CD4-positive, alpha-beta T cell treated with Interleukin-6 at 100 ng/mL for 8 hours (primary cell): ENCODE measurements at regions not wholly inside any gene's neighbourhood (a gene's known extent, or its start where the extent isn't known, plus 50 kb on each side); places are given as distances from the start of the nearest gene placed in this dataset.

Experiments
- DNase-seq: peaks from one replicate; pipeline ENCODE4 v3.0.0-alpha.2; 2020; ENCODE audit warnings: mixed read lengths, low spot score

DNA sequence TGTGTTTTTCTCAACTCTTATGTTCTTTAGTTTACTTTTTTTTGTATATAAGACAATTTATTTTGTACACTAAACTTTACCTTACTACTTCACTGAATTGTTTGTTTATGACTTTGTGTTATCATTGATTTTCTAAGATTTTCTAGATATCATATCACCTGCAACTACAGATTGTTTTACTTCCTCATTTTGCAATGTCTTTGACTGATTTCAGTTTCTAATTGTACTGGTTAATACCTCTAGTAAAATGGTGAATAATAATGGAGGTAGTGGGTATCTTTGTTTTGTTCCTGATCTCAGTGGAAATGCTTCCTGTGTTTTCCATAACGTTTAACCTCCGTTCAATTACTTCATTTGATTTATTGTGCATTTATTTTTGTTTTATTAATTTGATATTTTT lies 490.2 kb downstream of the TLL1 start:
- DNase-seq, result no peak

GRCh38 chr4:166366012-166366411 lies 493.0 kb downstream of the TLL1 start:
- no peak for DNase-seq

DNA sequence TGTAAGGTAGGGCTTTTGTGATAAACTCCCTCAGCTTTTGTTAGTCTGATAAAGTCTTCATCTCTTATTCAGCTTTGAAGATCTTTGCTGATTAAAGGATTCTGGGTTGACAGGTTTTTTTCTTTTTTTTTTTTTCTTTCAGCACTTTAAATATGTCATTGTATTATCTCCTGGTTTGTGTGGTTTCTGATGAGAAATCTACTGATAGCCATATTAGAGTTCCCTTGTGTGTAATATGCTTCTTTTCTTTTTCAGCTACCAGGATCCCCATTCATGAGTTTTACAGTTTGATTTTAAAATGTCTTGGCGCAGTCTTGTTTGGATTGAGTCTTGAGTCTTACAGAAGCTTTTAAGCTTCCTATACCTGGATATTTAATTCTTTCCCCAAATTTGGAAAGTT lies 504.5 kb downstream of the TLL1 start:
- DNase-seq, result no peak

DNA sequence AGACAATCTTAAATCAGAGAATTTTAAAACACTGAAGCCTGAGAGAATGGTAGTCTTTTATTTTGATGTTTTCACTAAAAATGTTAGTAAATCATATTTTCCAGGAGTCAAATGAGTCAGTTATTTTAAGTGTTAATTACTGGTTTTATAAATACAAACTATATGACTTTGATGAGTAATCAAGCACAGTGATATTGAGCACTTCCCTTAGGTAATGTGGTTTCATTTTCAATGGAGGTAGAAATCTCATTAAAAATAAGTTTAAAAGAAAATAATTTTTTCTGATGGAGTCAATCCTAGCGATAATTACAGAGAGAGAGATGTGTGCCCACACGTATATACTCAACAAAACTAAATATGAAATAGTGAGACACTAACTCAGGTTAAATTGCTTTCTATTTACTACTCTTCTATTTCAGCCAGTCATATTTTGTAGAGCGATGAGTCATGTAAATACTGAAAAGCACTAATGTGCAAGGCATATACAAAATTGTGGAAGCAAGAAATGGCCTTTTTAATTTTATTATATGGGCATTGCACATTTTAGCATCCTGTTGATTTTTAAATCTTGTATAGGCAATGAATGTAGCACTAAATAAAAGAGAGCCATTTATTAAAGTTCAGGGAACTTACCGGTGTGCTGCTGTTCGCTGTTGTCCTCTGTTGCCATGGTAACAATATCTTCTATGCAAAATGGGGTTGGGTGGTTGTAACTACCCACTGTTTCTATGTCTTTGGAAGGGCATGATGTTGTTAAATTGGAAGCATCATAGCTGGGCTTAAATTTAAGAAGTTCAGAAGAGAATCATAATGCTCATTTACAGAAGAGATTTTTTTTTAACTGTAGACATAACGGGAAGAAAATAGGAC lies 513.7 kb downstream of the TLL1 start:
- no peak for DNase-seq

DNA sequence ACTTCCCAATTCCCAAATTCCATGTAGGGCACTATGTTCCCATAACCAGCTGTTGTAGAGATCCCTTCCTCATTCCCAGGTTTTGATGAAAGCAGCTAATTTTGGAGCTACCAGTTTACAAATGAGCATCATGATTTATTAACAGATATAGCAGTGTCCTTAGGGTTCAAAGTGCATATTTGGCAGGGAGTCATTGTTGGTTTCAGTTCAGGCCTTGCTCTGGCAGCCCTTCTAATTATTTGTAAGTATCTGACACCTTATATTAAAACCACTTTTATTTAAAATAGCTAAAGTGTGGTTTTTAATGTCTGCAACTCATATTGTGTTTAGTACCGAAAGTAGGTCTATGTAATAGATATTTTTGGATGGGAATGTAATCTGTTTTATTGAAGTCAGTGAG lies 518.5 kb downstream of the TLL1 start:
- DNase-seq, result no peak

- DNase-seq, result no peak
Measured at GRCh38 chr4:166399021-166399420, 526.0 kb downstream of the TLL1 start.

DNA sequence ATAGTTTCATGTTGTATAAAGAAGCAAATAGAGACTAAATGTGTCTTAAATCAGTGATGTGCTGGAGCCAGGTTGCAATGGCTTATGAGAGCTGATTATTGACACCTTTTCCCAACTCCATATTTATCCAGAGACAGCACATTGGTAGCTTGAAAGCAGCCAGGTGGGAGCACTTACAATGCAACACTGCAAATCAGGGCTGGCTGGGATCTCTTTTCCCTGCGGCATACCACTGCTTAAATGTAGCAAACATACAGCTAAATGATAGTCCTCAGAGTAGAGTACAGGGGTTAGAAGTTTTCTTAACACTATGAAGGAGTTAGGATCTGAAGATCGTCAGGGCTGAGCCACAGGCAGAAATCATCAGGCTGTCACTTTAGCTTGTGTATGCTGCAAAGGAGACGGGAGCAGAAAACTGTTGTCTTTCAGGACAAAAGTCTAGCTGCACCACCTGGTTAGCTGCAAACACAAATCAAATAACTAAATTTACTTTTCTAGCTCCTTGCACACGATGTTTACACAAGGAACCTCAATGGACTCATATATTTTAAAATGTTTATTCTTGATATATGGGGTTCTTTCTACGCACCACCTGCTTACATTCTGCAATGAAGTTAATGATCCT lies 527.3 kb downstream of the TLL1 start:
- no peak for DNase-seq

DNA sequence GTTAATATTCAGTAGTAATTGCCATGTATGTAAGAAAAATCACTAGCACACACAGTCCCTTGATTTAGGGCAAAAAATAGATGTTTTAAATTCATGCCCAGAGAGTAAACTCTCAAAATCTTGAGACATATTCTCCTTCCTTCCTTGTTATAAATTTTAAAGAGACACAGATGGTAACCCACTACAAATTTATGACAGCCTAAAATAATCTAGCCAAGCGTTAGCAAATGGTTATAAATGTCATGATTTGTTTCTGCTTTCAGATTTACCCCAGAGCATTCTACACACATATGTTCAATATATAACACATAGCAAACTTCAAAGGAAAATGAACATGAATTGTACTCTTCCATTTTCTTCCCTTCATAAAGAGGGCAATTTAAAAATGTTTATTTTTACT lies 540.3 kb downstream of the TLL1 start:
- no peak for DNase-seq

DNA sequence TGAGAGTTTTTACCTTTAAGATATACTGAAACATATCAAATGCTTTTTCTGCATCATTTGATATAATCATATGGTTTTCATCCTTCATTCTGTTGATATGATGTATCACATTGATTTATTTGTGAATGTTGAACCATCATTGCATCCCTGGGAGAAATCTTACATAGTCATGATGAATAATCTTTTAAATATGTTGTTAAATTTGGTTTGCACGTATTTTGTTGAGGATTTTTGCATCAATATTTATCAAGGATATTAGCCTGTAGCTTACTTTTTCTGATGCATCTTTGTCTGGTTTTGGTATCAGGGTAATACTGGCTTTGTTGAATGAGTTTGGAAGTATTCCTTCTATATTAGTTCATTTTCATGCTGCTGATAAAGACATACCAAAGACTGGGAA lies 541.4 kb downstream of the TLL1 start:
- no peak for DNase-seq

DNA sequence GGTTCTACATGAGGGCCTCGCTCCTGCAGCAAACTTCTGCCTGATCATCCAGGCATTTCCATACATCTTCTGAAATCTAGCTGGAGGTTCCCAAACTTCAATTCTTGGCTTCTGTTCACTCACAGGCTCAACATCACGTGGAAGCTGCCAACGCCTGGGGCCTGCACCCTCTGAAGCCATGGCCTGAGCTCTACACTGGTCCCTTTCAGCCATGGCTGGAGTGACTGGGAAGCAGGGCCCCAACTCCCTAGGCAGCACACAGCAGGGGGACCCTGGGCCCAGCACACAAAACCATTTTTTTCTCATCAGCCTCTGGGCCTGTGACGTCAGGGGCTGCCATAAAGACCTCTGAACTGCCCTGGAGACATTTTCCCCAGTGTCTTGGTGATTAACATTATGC lies 542.7 kb downstream of the TLL1 start:
- no peak for DNase-seq

DNA sequence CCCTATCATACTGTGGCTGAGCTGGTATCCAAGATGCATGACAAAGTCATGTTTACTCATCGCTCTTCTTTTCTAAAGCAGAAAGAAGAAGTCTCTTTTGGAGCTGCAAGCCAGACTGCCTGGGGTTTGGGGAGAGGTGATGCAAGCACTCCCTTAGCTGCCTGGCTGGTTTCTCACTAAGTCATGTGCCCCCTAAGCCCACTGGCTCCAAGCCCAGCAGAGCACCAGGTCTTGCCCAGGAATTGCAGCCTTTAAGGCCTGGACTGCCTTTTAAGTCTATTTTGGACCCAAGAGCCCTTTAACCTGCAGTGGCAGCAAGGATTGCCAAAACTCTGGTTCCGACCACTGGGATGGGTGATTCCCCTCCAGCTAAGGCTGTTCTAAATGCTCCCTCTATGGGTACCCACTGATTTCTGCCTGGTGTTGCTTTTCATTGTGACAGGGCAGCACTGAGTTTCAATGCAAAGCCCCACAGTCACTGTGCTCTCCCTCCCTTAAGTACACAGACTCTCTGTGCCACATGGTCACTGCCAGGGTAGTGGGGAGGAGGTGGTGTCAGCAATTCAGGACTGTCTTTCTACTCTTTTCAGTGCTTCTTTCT lies 548.6 kb downstream of the TLL1 start:
- DNase-seq, result no peak

DNA sequence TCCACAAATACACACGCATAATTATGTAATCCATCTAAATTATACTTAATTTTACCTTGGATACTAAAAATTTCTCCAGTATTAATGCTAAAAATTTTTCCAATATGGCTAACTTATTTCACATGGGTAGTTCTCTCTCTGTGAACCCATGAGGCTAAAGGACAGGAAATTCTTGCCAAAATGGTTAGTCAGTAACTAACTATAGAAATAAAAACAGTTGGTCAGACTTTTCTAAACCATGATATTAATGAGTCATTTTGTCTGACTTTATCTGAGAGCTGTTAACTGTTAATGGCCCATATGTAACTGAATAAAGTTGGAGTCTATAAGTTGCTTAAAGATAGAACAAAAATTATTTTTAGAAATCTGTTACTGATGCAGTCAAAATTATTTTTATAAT lies 549.4 kb downstream of the TLL1 start:
- DNase-seq, result no peak

DNA sequence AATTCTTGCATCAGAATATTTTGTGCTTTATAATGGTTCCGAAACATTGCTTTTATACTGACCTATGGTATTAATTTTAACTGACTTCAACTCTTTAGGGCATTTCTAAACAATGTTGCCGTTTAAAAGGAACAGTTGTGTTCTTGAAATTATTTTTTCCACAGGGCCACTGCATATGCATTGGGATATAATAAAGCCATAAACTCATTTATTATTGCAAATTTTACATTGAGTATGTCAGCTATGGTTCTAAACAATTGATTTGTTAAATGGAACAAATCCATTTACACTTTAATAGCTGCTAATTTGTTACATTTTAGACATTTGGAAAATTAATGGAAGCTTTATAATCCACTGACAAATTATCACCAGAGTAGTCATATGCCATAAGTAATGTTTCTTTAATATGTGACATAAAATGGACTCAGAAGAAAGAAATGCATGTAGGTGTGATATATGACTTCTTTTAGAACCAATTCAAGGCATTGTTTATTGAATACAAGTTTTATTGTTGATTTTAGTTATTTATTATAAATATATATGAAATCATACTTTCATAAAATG lies 553.3 kb downstream of the TLL1 start:
- no peak for DNase-seq

GRCh38 chr4:166432125-166432524 lies 559.1 kb downstream of the TLL1 start:
- no peak for DNase-seq

DNA sequence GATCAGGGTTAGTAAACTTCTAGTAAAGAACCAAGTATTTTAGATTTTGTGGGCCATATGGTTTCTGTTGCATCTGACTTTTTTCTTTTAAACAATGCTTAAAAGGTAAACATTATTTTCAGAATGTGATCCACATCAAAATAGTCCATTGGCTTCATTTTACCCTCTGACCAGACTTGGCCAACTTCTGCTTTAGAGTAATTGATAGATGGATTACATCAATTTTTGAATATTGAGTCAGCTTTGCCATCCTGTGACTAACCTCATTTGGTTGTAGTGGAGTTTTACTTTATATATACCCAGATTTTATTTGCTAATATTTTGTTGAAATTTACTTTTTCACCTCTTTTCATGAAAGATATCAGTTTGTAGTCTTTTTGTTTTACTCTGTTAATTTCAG lies 559.8 kb downstream of the TLL1 start:
- no peak for DNase-seq

GRCh38 chr4:166435449-166435848 lies 562.4 kb downstream of the TLL1 start:
- no peak for DNase-seq

DNA sequence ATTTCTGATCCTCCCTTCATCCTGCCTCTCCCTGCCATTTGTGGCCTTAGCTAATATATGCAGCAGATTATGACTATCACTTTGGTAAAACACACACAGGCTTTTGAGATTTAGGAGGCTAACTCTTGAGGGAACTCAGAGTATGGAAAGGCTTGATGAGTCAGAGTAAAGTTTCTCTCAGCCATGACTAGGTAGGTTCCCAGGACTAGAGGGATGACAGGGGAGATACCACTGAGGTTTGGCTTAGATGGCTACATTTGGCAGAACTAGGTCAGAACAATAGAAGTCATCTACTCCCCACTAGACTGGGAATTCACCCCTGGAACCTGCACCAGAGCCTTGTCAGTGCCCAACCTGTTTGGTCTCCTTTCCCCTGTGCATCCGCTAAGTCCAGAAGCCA lies 585.7 kb downstream of the TLL1 start:
- DNase-seq, result no peak

DNA sequence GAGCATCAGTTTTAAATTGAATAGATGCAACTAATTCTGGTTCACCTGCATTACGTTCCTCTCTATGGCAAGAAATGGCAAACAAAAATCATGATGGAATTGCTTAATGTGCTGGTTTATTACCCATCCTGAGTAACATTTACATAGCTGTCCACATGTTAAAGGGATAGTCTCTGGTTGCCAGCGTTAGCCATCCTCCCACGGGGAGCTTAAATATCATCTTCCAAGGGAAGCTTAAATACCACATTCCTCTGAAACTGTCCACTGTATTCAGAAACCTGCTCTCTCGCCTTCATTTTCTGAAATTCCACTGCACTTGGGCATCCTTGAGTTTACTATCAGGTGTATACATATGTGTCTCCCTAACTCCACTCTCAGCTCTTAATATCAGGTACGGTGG lies 586.6 kb downstream of the TLL1 start:
- DNase-seq, result no peak

GRCh38 chr4:166460769-166461550 lies 587.9 kb downstream of the TLL1 start:
- DNase-seq, result no peak

- DNase-seq, result no peak
Measured at GRCh38 chr4:166481055-166481454, 608.0 kb downstream of the TLL1 start.

DNA sequence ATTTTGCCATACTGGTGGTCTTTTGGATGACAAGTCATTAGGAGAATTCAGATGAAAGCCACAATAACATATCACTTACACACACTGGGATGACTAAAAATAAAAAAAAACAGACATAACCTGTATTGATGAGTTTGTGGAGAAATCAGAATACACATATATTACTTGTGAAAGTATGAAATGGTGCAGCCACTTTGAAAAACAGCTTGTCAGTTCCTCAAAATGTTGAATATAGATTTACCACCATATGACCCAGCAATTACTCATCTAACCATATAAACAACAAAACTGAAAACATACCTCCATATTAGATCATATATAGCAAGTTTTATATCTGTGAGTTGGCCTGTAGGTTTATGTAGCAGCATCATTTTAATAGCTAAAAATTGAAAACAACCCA lies 608.7 kb downstream of the TLL1 start:
- no peak for DNase-seq

DNA sequence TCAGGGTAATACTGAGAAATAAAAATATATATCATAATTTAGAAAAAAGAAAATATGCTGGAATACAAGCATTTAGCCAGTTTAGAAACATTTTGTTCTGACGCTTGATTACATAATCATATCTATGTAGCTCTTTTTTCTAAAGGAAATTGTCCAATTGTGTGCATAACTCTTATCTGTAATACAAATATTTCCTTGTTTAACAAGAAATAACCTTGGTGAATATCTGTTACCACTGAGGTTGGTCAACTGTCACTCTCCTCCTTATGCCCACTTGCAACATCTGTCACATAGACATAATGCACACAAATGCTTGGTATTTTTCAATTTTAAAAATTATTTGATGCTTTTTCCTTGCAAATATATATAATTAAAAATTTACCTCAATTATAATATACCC lies 609.7 kb downstream of the TLL1 start:
- no peak for DNase-seq
